NCI-H345 treated with DMSO at 0.1 percent for 48 hours (cell line): ENCODE measurements at regions not wholly inside any gene's neighbourhood (a gene's known extent, or its start where the extent isn't known, plus 50 kb on each side); places are given as distances from the start of the nearest gene placed in this dataset.
"Not testable (repeated sequence)": the region's sequence is repeated elsewhere in the genome, so short reads cannot be mapped to it uniquely, and the experiment has no call there.

Experiments
- DNase-seq: peaks from one replicate; lab custom pipeline; 2025; ENCODE audit not compliant: unreplicated experiment; lab: John Stamatoyannopoulos, UW

GRCh38 chr2:14967729-14968128, 335.2 kb downstream of the LRATD1 start:
- no peak for DNase-seq

DNA sequence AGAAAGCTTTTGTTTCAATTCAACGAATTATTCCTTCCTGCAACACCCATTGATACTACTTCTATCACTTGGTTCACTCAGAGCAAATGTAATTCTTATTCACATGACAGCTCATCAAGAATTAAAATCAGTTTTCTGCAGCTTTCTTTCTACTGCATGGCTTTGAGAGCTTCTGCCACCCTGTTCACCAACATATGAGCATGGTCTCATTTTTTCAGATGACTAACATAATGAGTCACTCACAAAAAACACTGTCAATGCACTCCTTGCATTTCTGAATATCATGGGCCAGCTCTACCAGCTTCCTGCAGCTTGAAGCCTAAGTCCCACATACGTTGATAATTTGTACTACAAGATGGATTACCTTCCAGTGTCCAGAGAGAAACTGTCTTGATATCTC, 342.9 kb downstream of the LRATD1 start:
- DNase-seq: no peak

DNA sequence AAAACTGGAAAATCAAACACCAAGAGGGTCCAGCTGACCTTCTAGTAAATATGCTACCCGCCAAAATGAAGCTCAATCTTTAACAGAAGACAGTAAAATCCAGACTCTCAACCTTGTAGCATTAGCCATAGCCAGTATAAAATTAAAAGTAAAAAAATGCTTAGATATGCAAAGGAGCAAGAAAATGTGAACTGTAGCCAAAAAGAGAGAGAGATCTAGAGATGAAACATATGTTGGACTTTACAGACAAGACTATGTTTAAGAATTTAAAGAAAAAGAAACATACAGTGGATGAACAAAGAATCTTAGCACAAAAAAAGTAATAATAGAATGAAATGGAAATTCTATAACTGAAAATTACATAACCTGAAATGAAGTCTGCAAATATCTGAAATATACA, 344.5 kb downstream of the LRATD1 start:
- DNase-seq: no peak

GRCh38 chr2:14978845-14979244, 346.3 kb downstream of the LRATD1 start:
- no peak for DNase-seq

DNA sequence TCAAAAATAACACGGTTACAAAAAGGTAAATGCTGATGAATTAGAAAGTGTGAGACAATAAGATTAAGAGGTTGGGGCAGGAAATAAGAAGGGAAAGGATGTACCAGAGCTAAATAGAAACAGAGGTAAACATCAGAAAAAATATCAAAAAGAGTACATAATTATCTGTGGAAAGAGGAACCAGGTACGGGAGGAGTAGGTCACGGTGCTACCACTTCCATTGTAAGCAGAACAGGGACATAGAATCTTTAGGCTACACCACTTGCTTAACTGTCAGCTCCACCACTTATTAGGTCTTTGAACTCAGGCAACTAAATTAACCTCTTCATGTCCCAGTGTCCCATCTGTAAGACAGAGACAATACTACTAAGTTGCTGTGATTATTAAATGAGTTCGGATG, 350.3 kb downstream of the LRATD1 start:
- no peak for DNase-seq

GRCh38 chr2:14988600-14988999, 356.1 kb downstream of the LRATD1 start:
- no peak for DNase-seq

DNA sequence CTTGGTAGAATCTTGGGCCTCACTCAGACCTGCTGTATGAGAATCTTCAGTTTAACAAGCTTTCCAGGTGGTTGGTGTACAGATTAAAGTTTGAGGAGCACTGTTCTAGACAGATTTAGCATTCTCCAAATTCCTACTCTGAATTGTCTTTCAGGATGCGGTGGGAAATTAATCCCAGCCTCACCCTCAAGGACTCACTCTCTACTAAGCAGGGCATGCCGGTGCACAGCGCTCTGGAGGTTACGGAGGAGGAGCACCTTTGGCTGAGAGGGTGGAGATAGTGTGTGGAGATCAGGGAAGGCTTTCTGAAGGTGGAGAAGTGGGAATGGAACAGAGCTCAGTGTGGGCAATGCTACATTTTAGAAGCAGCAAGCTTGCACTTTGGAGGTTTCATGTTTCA, 359.2 kb downstream of the LRATD1 start:
- DNase-seq: no peak

DNA sequence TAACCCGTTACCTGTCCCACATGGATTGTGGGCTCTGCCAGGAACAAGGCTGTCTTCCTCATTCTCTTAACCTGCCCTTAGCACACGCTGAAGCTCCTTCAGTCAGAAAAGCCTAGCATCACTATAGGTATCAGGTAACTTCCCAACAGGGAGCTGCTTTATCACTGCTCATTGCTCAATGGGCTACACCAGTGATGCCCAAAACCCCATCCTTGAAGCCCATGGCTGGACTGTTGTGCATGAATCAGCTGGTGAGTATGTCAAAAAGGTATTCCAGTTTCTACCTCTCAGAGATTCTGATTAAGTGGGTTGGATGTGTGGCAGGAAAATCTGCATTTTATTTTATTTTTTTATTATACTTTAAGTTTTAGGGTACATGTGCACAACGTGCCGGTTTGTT, 362.2 kb downstream of the LRATD1 start:
- no peak for DNase-seq

DNA sequence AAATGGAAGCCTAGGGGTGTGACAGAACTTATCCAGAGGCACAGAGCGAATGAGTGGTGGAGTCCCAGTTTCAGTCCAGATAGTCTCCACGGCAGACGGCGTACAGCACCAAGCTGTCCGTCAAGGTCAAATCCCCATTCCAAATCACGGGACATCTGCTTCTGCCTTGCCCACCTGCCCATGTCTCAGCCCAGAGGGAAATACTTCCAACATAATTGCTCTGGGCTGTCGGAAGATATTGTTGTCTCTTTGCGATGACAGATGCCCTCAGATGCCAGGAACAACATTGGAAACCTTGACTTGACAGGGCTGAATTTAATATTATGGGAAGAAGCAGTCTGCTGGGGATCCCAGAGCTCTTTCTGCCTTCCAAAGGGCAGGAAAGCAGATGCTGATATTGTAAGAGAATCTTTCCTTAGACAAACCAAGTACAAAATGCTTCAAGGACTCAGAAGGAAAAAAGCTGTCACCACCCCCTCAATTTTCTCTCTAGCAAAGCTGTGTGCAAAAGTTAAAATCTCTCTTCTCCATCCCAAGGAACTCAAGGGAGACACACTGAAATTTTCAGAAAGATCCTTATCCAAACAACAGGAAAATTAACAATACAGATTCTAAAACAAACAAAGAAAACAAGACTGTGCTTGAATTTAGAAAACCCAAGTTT, 364.0 kb downstream of the LRATD1 start:
- DNase-seq: no peak

DNA sequence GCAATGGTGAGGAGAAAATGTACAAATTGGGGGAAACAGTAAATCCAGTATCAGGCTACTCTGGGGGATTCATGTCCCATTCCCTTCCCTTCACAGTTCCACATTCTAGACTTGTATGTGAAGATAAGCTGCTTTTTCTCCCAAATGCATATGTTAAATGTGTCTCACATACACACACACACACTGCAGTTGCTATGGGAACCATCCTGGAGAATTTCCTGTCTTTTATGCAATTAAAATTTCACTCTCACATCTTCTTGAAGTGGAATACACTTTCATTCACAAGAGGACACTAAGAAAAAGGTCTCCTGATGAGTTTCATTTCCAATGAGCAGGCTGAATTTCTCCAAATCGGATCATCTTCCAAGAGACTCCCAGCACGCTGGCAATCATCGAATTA, 366.0 kb downstream of the LRATD1 start:
- DNase-seq: no peak

- DNase-seq: no peak
These were observed 366.7 kb downstream of the LRATD1 start for GRCh38 chr2:14999114-14999661.

DNA sequence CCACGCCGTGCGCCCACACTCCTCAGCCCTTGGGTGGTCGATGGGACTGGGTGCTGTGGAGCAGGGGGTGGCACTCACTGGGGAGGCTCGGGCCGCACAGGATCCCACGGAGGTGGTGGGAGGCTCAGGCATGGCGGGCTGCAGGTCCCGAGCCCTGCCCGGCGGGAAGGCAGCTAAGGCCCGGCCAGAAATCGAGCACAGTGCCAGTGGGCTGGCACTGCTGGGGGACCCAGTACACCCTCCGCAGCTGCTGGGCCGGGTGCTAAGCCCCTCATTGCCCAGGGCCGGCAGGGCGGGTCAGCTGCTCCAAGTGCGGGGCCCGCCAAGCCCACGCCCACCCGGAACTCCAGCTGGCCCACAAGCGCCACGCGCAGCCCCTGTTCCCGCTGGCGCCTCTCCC, 370.0 kb downstream of the LRATD1 start:
- not testable (repeated sequence) for DNase-seq

DNA sequence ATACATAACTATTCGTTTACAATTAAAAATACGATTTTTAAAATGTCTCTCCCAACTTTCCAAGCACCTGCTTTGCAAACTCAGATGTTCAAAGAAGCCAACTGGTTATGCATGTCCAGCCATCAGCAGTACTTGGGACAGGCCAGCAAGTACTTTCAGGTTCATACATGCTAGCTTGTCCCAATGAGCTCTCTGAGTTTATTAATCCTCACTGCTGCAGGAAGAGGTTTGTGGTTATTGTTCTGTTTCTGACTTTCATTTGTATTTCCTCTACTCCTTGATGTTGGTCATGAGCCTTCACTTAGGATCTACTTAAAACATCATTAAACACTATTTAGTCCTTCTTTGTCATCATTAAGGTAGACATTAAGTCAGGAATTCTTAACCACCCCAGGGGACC, 374.1 kb downstream of the LRATD1 start:
- DNase-seq: no peak

DNA sequence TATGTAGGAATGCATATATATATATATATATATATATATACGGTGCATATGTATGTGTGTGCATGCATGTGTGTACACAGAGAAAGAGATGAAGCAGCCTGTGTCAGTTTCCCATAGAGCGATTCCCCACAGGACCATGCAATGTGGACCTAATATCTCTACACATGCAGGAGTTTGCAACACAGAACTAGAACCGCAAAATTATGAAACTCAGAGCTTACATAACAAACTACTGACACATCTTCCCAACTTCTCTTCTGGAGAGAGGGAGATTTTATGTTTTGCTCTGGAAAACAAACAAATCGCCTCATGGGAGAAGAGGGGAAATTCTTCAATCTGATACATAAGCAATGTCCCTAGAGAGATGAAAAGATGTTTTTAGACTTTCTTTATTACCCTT, 377.2 kb downstream of the LRATD1 start:
- DNase-seq: no peak

DNA sequence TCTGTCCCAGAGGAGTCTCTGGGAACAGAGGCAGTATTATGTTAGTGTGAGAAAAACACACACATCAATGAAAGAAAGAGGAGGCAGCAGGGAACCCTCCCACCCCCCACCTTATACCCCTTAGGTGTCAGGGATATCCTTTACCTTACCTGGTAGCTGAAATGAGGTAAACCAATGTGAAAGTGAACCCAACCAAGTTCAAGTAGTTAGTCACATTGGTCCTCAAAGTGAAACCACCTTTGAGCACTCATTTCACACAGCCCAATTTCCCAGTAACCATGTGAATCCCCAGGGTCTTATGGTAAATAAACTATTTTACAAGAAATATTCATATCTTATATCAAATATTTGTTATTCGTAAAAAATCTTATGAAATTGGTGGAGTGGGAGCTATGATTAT, 377.8 kb downstream of the LRATD1 start:
- DNase-seq: no peak

DNA sequence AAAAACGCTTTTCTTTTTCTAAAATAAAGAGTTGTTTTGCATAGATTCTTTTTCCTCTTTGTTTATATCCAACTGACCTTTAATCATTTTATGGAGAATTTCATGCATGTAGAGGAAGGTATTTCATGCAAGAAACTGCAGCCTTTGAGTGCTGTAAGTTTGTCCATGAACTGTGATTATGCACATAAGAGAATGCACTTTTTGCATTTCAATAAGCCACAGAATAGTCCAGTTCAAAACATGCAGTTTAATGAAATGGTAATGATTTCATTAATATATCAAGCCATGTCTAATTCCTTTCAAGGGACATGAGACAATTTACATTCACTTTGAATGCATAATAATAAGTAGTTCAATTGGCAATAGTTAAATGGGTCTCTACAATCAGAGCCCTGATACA, 386.3 kb downstream of the LRATD1 start:
- no peak for DNase-seq

DNA sequence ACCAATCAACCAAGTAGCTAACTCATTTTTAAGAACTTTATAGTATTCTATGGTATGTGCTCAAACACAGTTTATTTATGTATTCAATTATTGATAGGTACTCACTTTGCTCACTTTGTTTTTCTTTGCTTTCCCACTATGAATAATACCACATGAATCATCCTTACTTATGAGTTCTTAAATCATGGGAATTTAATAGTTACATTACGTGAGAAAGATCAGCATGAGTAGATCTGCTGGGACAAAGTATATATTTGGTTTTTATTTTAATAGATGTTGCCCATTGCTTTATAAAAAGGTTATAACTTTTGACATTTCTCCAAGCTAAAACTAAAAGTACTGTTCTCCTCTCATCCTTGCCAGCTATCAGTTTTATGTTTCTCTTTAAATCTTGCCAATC, 390.7 kb downstream of the LRATD1 start:
- no peak for DNase-seq

DNA sequence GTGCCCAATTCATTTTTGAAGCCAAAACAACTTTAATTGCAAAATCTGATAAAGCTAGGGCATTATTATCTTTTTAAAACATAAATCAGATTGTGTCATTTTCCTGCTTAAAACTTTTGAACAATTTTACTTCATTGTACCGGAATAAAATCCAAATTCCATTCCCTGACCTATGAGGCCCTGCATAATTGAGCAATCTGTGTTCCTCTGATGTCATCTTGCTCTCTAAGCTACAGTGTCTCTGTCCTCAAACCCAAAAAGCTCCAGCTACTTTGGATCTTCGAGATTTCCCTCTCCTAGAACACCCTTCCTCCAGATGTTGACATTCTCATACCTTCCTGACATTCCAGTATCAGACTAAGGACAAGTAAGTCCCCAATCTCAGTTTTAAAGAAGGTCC, 395.9 kb downstream of the LRATD1 start:
- no peak for DNase-seq

GRCh38 chr2:15031745-15032240, 399.3 kb downstream of the LRATD1 start:
- DNase-seq: no peak

DNA sequence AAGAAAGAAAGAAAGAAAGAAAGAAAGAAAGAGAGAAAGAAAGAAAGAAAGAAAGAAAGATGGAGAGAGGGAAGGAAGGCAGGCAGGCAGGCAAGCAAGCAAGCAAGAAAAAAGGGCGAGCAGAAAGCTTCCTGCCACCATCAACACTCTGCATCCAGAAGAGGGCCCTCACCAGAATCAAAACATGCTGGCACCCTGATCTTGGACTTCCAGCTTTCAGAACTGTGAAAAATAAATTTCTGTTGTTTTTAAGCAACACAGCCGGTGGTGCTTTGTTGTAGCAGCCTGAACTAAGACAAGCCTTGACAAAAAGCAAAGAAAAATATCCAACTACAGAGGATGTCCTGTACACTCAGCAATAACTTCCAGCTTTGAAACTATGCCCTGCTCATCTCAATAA, 401.7 kb downstream of the LRATD1 start:
- DNase-seq: no peak

- DNase-seq: no peak
These were observed 402.3 kb downstream of the LRATD1 start for GRCh38 chr2:15034860-15035259.

GRCh38 chr2:15038366-15039364, 406.1 kb downstream of the LRATD1 start:
- DNase-seq: no peak
